ENCODE measurements at regions not wholly inside any gene's neighbourhood (a gene's known extent, or its start where the extent isn't known, plus 50 kb on each side); places are given as distances from the start of the nearest gene placed in this dataset.

DNA sequence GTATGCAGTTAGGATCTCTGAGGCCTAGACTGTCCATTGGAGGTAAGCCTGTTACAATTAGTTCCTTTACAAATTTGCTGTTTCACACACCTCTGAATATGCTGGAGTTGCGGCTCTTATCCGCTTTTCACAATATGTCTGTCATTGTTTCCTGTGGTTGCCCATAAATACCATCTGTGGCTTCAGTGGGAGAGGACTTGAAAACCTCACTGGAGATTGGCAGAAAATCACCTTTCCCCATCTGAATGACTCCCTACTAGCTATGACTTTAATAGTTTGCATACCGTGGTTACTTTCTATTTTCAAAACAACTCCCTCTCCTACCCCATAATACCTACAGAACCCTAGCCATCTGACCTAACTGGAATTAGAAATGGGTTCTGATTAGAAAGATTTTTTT is 454.3 kb downstream of the PCDH17 start:
- no peak for TF ChIP-seq SP2 (tag by site-specific recombination; IDR thresholded peaks at IDR 0.05)
- TF ChIP-seq, protein P1, sequence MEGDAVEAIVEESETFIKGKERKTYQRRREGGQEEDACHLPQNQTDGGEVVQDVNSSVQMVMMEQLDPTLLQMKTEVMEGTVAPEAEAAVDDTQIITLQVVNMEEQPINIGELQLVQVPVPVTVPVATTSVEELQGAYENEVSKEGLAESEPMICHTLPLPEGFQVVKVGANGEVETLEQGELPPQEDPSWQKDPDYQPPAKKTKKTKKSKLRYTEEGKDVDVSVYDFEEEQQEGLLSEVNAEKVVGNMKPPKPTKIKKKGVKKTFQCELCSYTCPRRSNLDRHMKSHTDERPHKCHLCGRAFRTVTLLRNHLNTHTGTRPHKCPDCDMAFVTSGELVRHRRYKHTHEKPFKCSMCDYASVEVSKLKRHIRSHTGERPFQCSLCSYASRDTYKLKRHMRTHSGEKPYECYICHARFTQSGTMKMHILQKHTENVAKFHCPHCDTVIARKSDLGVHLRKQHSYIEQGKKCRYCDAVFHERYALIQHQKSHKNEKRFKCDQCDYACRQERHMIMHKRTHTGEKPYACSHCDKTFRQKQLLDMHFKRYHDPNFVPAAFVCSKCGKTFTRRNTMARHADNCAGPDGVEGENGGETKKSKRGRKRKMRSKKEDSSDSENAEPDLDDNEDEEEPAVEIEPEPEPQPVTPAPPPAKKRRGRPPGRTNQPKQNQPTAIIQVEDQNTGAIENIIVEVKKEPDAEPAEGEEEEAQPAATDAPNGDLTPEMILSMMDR (tag by site-specific recombination; IDR thresholded peaks at IDR 0.05), result no peak
- TF ChIP-seq ZNF175 (tag by site-specific recombination; IDR thresholded peaks at IDR 0.05), result no peak
- TF ChIP-seq, protein P2, sequence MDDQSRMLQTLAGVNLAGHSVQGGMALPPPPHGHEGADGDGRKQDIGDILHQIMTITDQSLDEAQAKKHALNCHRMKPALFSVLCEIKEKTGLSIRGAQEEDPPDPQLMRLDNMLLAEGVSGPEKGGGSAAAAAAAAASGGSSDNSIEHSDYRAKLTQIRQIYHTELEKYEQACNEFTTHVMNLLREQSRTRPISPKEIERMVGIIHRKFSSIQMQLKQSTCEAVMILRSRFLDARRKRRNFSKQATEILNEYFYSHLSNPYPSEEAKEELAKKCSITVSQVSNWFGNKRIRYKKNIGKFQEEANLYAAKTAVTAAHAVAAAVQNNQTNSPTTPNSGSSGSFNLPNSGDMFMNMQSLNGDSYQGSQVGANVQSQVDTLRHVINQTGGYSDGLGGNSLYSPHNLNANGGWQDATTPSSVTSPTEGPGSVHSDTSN (CRISPR knock-in tag; IDR thresholded peaks at IDR 0.05), result no peak
- no peak for TF ChIP-seq MYNN (tag by site-specific recombination; IDR thresholded peaks at IDR 0.05; ENCODE audit: borderline replicate concordance)
- no peak for TF ChIP-seq ZBTB17 (tag by site-specific recombination; IDR thresholded peaks at IDR 0.05)
- no peak for TF ChIP-seq ZNF473 (tag by site-specific recombination; IDR thresholded peaks at IDR 0.05)
- TF ChIP-seq KLF8 (tag by site-specific recombination; IDR thresholded peaks at IDR 0.05), result no peak
- TF ChIP-seq, protein P3, sequence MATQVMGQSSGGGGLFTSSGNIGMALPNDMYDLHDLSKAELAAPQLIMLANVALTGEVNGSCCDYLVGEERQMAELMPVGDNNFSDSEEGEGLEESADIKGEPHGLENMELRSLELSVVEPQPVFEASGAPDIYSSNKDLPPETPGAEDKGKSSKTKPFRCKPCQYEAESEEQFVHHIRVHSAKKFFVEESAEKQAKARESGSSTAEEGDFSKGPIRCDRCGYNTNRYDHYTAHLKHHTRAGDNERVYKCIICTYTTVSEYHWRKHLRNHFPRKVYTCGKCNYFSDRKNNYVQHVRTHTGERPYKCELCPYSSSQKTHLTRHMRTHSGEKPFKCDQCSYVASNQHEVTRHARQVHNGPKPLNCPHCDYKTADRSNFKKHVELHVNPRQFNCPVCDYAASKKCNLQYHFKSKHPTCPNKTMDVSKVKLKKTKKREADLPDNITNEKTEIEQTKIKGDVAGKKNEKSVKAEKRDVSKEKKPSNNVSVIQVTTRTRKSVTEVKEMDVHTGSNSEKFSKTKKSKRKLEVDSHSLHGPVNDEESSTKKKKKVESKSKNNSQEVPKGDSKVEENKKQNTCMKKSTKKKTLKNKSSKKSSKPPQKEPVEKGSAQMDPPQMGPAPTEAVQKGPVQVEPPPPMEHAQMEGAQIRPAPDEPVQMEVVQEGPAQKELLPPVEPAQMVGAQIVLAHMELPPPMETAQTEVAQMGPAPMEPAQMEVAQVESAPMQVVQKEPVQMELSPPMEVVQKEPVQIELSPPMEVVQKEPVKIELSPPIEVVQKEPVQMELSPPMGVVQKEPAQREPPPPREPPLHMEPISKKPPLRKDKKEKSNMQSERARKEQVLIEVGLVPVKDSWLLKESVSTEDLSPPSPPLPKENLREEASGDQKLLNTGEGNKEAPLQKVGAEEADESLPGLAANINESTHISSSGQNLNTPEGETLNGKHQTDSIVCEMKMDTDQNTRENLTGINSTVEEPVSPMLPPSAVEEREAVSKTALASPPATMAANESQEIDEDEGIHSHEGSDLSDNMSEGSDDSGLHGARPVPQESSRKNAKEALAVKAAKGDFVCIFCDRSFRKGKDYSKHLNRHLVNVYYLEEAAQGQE (tag by site-specific recombination; IDR thresholded peaks at IDR 0.05), result no peak
- TF ChIP-seq ZNF324 (tag by site-specific recombination; IDR thresholded peaks at IDR 0.05), result no peak
- TF ChIP-seq, protein P4, sequence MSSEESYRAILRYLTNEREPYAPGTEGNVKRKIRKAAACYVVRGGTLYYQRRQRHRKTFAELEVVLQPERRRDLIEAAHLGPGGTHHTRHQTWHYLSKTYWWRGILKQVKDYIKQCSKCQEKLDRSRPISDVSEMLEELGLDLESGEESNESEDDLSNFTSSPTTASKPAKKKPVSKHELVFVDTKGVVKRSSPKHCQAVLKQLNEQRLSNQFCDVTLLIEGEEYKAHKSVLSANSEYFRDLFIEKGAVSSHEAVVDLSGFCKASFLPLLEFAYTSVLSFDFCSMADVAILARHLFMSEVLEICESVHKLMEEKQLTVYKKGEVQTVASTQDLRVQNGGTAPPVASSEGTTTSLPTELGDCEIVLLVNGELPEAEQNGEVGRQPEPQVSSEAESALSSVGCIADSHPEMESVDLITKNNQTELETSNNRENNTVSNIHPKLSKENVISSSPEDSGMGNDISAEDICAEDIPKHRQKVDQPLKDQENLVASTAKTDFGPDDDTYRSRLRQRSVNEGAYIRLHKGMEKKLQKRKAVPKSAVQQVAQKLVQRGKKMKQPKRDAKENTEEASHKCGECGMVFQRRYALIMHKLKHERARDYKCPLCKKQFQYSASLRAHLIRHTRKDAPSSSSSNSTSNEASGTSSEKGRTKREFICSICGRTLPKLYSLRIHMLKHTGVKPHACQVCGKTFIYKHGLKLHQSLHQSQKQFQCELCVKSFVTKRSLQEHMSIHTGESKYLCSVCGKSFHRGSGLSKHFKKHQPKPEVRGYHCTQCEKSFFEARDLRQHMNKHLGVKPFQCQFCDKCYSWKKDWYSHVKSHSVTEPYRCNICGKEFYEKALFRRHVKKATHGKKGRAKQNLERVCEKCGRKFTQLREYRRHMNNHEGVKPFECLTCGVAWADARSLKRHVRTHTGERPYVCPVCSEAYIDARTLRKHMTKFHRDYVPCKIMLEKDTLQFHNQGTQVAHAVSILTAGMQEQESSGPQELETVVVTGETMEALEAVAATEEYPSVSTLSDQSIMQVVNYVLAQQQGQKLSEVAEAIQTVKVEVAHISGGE (tag by site-specific recombination; conservative IDR thresholded peaks at IDR 0.05; ENCODE audit: low read depth), result no peak

All from HEK293 (cell line).